B cell (primary cell): ENCODE measurements at regions not wholly inside any gene's neighbourhood (a gene's known extent, or its start where the extent isn't known, plus 50 kb on each side); places are given as distances from the start of the nearest gene placed in this dataset.

Experiments
- ATAC-seq: fragments of 200-7000 bp; cut with Tn5 transposase; one replicate; pipeline ENCODE4 v1.10.0; 2021; ENCODE audit warnings: low read depth, mild to moderate bottlenecking, moderate number of reproducible peaks, moderate library complexity
- CTCF ChIA-PET: fragments of 350-600 bp; sonication (Branson Sonifier 250); formaldehyde crosslinking; loops from one replicate; lab custom pipeline; 2021; ENCODE audit warnings: antibody characterized with exemption, inconsistent platforms; lab: Charles Lee
- POLR2A ChIA-PET: fragments of 350-600 bp; sonication (Branson Sonifier 250); formaldehyde crosslinking; loops from one replicate; lab custom pipeline; 2021; ENCODE audit warnings: antibody characterized with exemption; lab: Charles Lee
- DNase-seq: peaks from one replicate; pipeline ENCODE4 v3.0.0; 2013
- H2AFZ ChIP-seq: 2 replicates; pipeline ENCODE4 v1.6.1; 2012; ENCODE audit warnings: mild to moderate bottlenecking, low read depth, low read length; ENCODE audit not compliant: insufficient read depth, poor library complexity, severe bottlenecking
- H3K27ac ChIP-seq, 2 donors: 1 replicate in 1 of 2; 2 replicates in 1 of 2; pipeline ENCODE4 v1.5.1; 2012 to 2013; ENCODE audit warnings: low read length in 2 of 2, mild to moderate bottlenecking in 2 of 2, moderate library complexity in 1 of 2
- H3K27me3 ChIP-seq, 4 experiments: fragments of 200-600 bp in 1 of 4; sonication (generic) in 1 of 4; replicated peaks in 1 of 4; 1 replicate in 2 of 4; 2 replicates in 2 of 4; pipeline versions ENCODE4 v1.6.1 to v1.7.0; 2013 to 2016; ENCODE audit warnings: low read length in 3 of 4, mild to moderate bottlenecking in 2 of 4, mixed read lengths in 1 of 4, moderate library complexity in 1 of 4; ENCODE audit not compliant: insufficient read depth in 4 of 4, control insufficient read depth in 3 of 4; ENCODE audit errors: control extremely low read depth in 1 of 4
- H3K36me3 ChIP-seq, 2 experiments: replicated peaks in 1 of 2; 1 replicate in 1 of 2; 2 replicates in 1 of 2; pipeline versions ENCODE4 v1.6.1 to v1.7.1; 2013; ENCODE audit warnings: low read length in 1 of 2; ENCODE audit not compliant: insufficient read depth in 2 of 2, control insufficient read depth in 1 of 2; ENCODE audit errors: control extremely low read depth in 1 of 2, extremely low read depth in 1 of 2
- H3K4me1 ChIP-seq, 2 donors: fragments of 200-600 bp in 1 of 2; sonication (generic) in 1 of 2; 1 replicate in 1 of 2; 2 replicates in 1 of 2; pipeline versions ENCODE4 v1.5.1 to v1.6.1; 2013 to 2017; ENCODE audit warnings: low read length in 2 of 2; ENCODE audit not compliant: control insufficient read depth in 2 of 2, insufficient read depth in 2 of 2
- H3K4me2 ChIP-seq: replicated peaks from 2 replicates; pipeline ENCODE3; 2012; ENCODE audit warnings: mild to moderate bottlenecking, low read depth, low read length; ENCODE audit not compliant: poor library complexity, severe bottlenecking
- H3K4me3 ChIP-seq, 5 experiments: fragments of 200-600 bp in 1 of 5; sonication (generic) in 1 of 5; 1 replicate in 3 of 5; 2 replicates in 2 of 5; pipeline versions ENCODE4 v1.5.1 to v1.7.0; 2011 to 2016; ENCODE audit warnings: low read length in 4 of 5, mild to moderate bottlenecking in 4 of 5, low read depth in 2 of 5, control low read depth in 1 of 5, moderate library complexity in 1 of 5; ENCODE audit not compliant: insufficient read depth in 1 of 5; ENCODE audit errors: control extremely low read depth in 1 of 5, extremely low read depth in 1 of 5
- H3K79me2 ChIP-seq: fragments of 200-600 bp; sonication (generic); one replicate; pipeline ENCODE4 v1.6.0; 2016; ENCODE audit warnings: low read length; ENCODE audit not compliant: control insufficient read depth, insufficient read depth
- H3K9ac ChIP-seq: fragments of 200-600 bp; sonication (generic); 2 replicates; pipeline ENCODE4 v1.6.1; 2017; ENCODE audit warnings: mild to moderate bottlenecking, low read length, moderate library complexity
- H3K9me3 ChIP-seq, 3 donors: one replicate each; pipeline versions ENCODE4 v1.6.1 to v1.7.1; 2013; ENCODE audit warnings: low read length in 2 of 3; ENCODE audit not compliant: control insufficient read depth in 2 of 3, insufficient read depth in 1 of 3; ENCODE audit errors: control extremely low read depth in 1 of 3
- H4K20me1 ChIP-seq: 2 replicates; pipeline ENCODE4 v1.6.0; 2012; ENCODE audit warnings: mild to moderate bottlenecking, low read length; ENCODE audit not compliant: insufficient read depth, control insufficient read depth, poor library complexity, severe bottlenecking
- H3K27ac Mint-ChIP-seq: one replicate; pipeline ENCODE4 v1.8.0; 2021; ENCODE audit warnings: mixed read lengths
- H3K27me3 Mint-ChIP-seq: one replicate; pipeline ENCODE4 v1.8.0; 2021; ENCODE audit warnings: mixed read lengths
- H3K4me1 Mint-ChIP-seq: one replicate; pipeline ENCODE4 v1.8.0; 2021; ENCODE audit warnings: mixed read lengths
- H3K4me3 Mint-ChIP-seq: one replicate; pipeline ENCODE4 v1.8.0; 2021; ENCODE audit warnings: mixed read lengths
- H3K9me3 Mint-ChIP-seq: one replicate; pipeline ENCODE4 v1.8.0; 2022; ENCODE audit warnings: mixed read lengths; ENCODE audit not compliant: insufficient read depth
- EZH2 ChIP-seq: IDR thresholded peaks from 2 replicates; pipeline ENCODE4 v1.6.1; 2012; ENCODE audit warnings: borderline replicate concordance, low read depth, mild to moderate bottlenecking, moderate library complexity, low read length; ENCODE audit not compliant: insufficient read depth, poor library complexity, severe bottlenecking
- WGBS: methylation state at CpG from one replicate; pipeline ENCODE4 v1.1.5; 2013; ENCODE audit warnings: missing lambda C conversion rate; ENCODE audit not compliant: insufficient coverage; 5-methylcytosine and 5-hydroxymethylcytosine counted together
- intact Hi-C: fragments of 100-400 bp; cut with micrococcal nuclease; formaldehyde crosslinking; loops from one replicate; pipeline ENCODE4 v1.10.0; 2022
- TF ChIP-seq, protein P1 (sequence below): fragments of 200-600 bp; IDR thresholded peaks from one replicate; pipeline ENCODE4 v1.8.0; 2022; ENCODE audit warnings: antibody characterized with exemption, mild to moderate bottlenecking

DNA sequence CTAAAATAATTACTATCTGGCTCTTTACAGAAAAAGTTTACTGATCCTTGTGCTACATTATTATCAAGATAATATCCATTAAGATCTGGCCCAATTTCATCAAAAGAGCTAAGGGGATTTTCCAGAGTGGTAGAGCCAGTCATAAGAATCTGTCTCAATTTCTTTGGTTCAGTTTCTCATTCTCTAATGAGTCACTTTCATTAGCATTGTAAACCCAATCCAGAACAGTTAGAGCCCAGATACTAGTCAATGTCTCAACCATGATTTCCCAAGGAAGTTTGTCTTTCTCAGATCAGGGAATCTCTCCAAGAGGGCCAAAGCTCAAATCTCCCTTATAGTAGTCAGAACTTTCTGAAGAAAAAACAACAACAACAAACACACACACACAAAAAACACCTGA, 131.1 kb upstream of the PPP2R3A start:
- no peaks in the 10 kb centered on the region for H3K4me1 ChIP-seq
- no peak overlapping the region for H2AFZ ChIP-seq
- H3K9ac ChIP-seq, result no peak overlapping the region
- TF ChIP-seq, protein P1, sequence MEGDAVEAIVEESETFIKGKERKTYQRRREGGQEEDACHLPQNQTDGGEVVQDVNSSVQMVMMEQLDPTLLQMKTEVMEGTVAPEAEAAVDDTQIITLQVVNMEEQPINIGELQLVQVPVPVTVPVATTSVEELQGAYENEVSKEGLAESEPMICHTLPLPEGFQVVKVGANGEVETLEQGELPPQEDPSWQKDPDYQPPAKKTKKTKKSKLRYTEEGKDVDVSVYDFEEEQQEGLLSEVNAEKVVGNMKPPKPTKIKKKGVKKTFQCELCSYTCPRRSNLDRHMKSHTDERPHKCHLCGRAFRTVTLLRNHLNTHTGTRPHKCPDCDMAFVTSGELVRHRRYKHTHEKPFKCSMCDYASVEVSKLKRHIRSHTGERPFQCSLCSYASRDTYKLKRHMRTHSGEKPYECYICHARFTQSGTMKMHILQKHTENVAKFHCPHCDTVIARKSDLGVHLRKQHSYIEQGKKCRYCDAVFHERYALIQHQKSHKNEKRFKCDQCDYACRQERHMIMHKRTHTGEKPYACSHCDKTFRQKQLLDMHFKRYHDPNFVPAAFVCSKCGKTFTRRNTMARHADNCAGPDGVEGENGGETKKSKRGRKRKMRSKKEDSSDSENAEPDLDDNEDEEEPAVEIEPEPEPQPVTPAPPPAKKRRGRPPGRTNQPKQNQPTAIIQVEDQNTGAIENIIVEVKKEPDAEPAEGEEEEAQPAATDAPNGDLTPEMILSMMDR, result no peak
- no peak for TF ChIP-seq EZH2
- H4K20me1 ChIP-seq, result no peaks in the 10 kb centered on the region
- Mint-ChIP-seq H3K27me3 (peaks cover 4% of the 10 kb centered on the region), H3K4me1 (no peaks in the 10 kb centered on the region), H3K27ac (no peak overlapping the region), H3K9me3 (no peaks in the 10 kb centered on the region), H3K4me3 (no peak overlapping the region)
- no peaks in the 10 kb centered on the region for H3K9me3 ChIP-seq
- POLR2A ChIA-PET, result no interaction called here
- intact Hi-C loops, result no loop called here
- no peaks in the 10 kb centered on the region for H3K79me2 ChIP-seq
- no peaks in the 10 kb centered on the region for H3K27me3 ChIP-seq
- DNase-seq (no peak), ATAC-seq (no peak)
- H3K36me3 ChIP-seq, result no peaks in the 10 kb centered on the region
- no peak overlapping the region for H3K4me3 ChIP-seq
- no peak overlapping the region for H3K4me2 ChIP-seq
- CTCF ChIA-PET, result no interaction called here
- no peak overlapping the region for H3K27ac ChIP-seq

DNA sequence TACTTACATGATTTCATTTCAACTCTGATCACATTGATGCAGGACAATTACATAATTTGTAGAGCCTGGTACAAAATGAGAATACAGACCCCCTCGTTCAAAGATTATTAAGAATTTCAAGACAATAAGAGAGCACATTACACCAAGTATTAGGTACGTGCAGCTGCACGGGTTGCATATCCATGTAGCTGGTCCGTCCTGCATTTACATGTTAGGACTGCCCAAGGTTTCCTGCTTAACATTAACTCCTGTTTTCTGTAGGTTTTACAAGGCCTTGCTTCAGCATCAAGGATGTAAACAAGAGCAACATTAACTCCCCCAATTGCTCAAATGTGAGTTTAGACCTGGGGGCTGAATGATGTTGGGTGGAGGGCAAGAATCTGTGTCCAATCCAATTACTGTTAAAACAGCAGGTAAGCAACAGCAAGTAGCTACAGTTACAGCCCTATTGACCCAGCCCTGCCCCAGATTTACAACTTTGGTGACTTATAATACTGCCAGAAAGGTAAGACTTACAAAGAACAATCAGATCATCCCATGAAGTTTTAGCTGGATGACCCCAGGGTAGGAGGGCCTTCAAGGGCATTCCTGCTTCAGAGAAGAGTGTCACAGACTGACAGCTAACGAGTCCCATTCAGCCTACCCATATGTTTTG, 127.4 kb upstream of the PPP2R3A start:
- 84% methylated on average over 3 of the region's 5 CpGs for WGBS
- POLR2A ChIA-PET, result no interaction called here
- Mint-ChIP-seq H3K9me3 (no peaks in the 10 kb centered on the region), H3K4me1 (no peaks in the 10 kb centered on the region), H3K27ac (no peak overlapping the region), H3K4me3 (no peak overlapping the region), H3K27me3 (peaks cover 6% of the 10 kb centered on the region)
- H3K4me1 ChIP-seq, result no peaks in the 10 kb centered on the region
- no peak overlapping the region for H2AFZ ChIP-seq
- no peaks in the 10 kb centered on the region for H4K20me1 ChIP-seq
- no peak overlapping the region for H3K9ac ChIP-seq
- ATAC-seq, result no peak
- intact Hi-C loops, result no loop called here
- no peak overlapping the region for H3K4me3 ChIP-seq
- CTCF ChIA-PET, result no interaction called here
- no peak for DNase-seq
- H3K27me3 ChIP-seq, result no peaks in the 10 kb centered on the region
- no peak overlapping the region for H3K4me2 ChIP-seq
- no peak for TF ChIP-seq EZH2
- TF ChIP-seq, protein P1, result no peak
- no peaks in the 10 kb centered on the region for H3K36me3 ChIP-seq
- no peak overlapping the region for H3K27ac ChIP-seq
- H3K9me3 ChIP-seq, result no peaks in the 10 kb centered on the region
- no peaks in the 10 kb centered on the region for H3K79me2 ChIP-seq
